CD8-positive, alpha-beta memory T cell (primary cell): ENCODE measurements at regions not wholly inside any gene's neighbourhood (a gene's known extent, or its start where the extent isn't known, plus 50 kb on each side); places are given as distances from the start of the nearest gene placed in this dataset.

Source experiments
- CTCF ChIA-PET: fragments of 350-600 bp; sonication (Branson Sonifier 250); formaldehyde crosslinking; loops from one replicate; lab custom pipeline; 2021; ENCODE audit warnings: antibody characterized with exemption; lab: Charles Lee
- POLR2A ChIA-PET: fragments of 350-600 bp; sonication (Branson Sonifier 250); formaldehyde crosslinking; loops from one replicate; lab custom pipeline; 2021; ENCODE audit warnings: antibody characterized with exemption; lab: Charles Lee
- DNase-seq, 5 donors: peaks; one replicate each; pipeline versions ENCODE4 v3.0.0 to v3.0.0-alpha.2; 2020 to 2022; ENCODE audit warnings: mixed read lengths in 1 of 5
- H3K27ac ChIP-seq: one replicate; pipeline ENCODE4 v1.7.0; 2013; ENCODE audit warnings: low read depth, mild to moderate bottlenecking, low read length, moderate library complexity
- H3K27me3 ChIP-seq: 2 replicates; pipeline ENCODE4 v1.7.0; 2013; ENCODE audit warnings: low read length, mild to moderate bottlenecking; ENCODE audit not compliant: insufficient read depth, poor library complexity, severe bottlenecking
- H3K36me3 ChIP-seq: 2 replicates; pipeline ENCODE4 v1.7.0; 2013; ENCODE audit warnings: mild to moderate bottlenecking, low read length, moderate library complexity; ENCODE audit not compliant: insufficient read depth
- H3K4me1 ChIP-seq: 2 replicates; pipeline ENCODE4 v1.7.0; 2013; ENCODE audit warnings: mild to moderate bottlenecking, low read length, moderate library complexity; ENCODE audit not compliant: insufficient read depth
- H3K4me3 ChIP-seq: 2 replicates; pipeline ENCODE4 v1.7.0; 2013; ENCODE audit warnings: mild to moderate bottlenecking, low read length
- H3K9me3 ChIP-seq: 2 replicates; pipeline ENCODE4 v1.7.0; 2013; ENCODE audit warnings: mild to moderate bottlenecking, low read length
- H3K27ac Mint-ChIP-seq, 8 donors: one replicate each; pipeline ENCODE4 v1.8.0; 2020 to 2021; ENCODE audit warnings: mixed read lengths in 8 of 8, mild to moderate bottlenecking in 6 of 8, inconsistent platforms in 3 of 8, moderate library complexity in 3 of 8
- H3K27me3 Mint-ChIP-seq, 2 donors: one replicate each; pipeline ENCODE4 v1.8.0; 2020 to 2021; ENCODE audit warnings: mixed read lengths in 2 of 2, mild to moderate bottlenecking in 1 of 2, moderate library complexity in 1 of 2
- H3K36me3 Mint-ChIP-seq, 3 donors: one replicate each; pipeline ENCODE4 v1.8.0; 2020 to 2021; ENCODE audit warnings: mixed read lengths in 3 of 3, inconsistent platforms in 1 of 3, mild to moderate bottlenecking in 1 of 3
- H3K4me1 Mint-ChIP-seq, 3 donors: one replicate each; pipeline ENCODE4 v1.8.0; 2020 to 2021; ENCODE audit warnings: mixed read lengths in 3 of 3, inconsistent platforms in 1 of 3, mild to moderate bottlenecking in 1 of 3
- H3K4me3 Mint-ChIP-seq, 7 donors: one replicate each; pipeline ENCODE4 v1.8.0; 2020 to 2021; ENCODE audit warnings: mixed read lengths in 7 of 7, mild to moderate bottlenecking in 6 of 7, moderate library complexity in 4 of 7, inconsistent platforms in 2 of 7
- H3K9me3 Mint-ChIP-seq, 5 donors: one replicate each; pipeline ENCODE4 v1.8.0; 2020 to 2022; ENCODE audit warnings: mixed read lengths in 5 of 5, mild to moderate bottlenecking in 3 of 5, moderate library complexity in 2 of 5, inconsistent platforms in 1 of 5

DNA sequence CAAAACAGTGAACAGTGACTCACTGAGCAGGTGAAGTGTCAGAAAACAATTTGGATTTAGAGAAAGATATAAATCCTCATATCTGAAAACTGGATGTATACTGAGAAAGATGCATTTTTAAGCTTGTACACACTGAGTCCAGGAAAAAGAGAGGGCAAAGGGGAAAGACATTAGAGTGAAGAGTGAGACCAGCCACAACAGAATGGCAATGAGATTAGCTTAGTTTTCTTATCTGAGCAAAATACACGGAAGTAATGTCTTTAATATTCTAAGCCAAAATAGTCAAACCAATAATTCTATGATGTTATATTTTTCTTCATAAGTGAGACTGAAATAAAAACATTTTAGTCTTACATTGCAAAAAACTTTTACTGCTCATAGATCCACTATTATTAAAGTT is 236.0 kb downstream of the SLITRK5 start:
- H3K27ac ChIP-seq, result no peak overlapping the region
- no peaks in the 10 kb centered on the region for H3K9me3 ChIP-seq
- H3K27ac Mint-ChIP-seq, result no peak overlapping the region
- H3K27me3 Mint-ChIP-seq, result no peaks in the 10 kb centered on the region
- DNase-seq, result no peak
- H3K27me3 ChIP-seq, result no peaks in the 10 kb centered on the region
- ChIA-PET POLR2A (no interaction called here), CTCF (no interaction called here)
- H3K36me3 ChIP-seq, result no peaks in the 10 kb centered on the region
- no peaks in the 10 kb centered on the region for H3K36me3 Mint-ChIP-seq
- no peak overlapping the region for H3K4me3 Mint-ChIP-seq
- no peaks in the 10 kb centered on the region for H3K4me1 Mint-ChIP-seq
- H3K4me1 ChIP-seq, result no peaks in the 10 kb centered on the region
- no peak overlapping the region for H3K4me3 ChIP-seq
- peaks cover 0 to 21% (median 3%) of the 10 kb centered on the region in 5 donors for H3K9me3 Mint-ChIP-seq

DNA sequence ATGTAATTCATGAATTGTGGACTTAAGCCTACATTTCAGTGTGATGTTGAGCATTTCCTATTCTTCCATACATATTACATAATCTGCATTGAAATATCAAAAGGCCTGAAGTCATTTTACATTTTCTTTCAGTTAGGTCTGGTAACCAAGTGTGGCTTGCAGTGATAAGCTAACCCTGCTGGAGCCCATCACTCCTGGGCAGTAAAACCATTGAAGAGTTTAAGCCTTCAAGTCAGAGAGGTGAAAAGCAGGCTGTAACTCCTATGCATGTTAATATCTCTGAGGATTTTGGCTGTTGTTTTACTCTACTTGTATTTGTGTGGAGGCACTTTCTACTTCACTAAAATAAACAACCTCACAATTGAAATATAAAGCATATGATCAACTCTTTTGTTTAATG is 248.8 kb downstream of the SLITRK5 start:
- Histone ChIP-seq H3K27me3 (no peaks in the 10 kb centered on the region), H3K4me1 (no peaks in the 10 kb centered on the region), H3K9me3 (no peaks in the 10 kb centered on the region), H3K4me3 (no peak overlapping the region), H3K27ac (no peak overlapping the region), H3K36me3 (no peaks in the 10 kb centered on the region)
- CTCF ChIA-PET, result no interaction called here
- H3K36me3 Mint-ChIP-seq, result no peaks in the 10 kb centered on the region
- POLR2A ChIA-PET, result no interaction called here
- H3K27ac Mint-ChIP-seq, result no peak overlapping the region
- H3K27me3 Mint-ChIP-seq, result no peaks in the 10 kb centered on the region
- peaks cover 0 to 17% (median 11%) of the 10 kb centered on the region in 5 donors for H3K9me3 Mint-ChIP-seq
- H3K4me3 Mint-ChIP-seq, result no peak overlapping the region
- DNase-seq, result no peak
- H3K4me1 Mint-ChIP-seq, result no peaks in the 10 kb centered on the region

DNA sequence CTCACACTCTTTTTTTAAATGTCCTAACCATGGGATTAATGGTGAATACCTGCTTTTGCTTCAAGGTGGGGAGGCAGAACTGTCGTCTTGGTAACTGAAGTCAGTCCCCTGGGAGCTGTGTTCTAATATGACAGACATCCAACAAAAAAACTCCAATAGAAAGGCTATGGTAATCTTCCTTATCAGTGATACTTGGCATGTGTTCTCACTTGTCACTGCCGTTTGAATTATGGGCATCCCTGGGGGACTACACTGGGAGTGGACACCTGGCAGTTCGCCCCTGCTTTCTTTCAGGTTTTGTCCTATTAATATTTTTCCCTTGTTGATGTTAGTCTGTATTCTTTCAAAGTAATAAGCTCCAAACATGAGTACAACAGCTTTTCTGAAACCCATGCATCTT is 252.6 kb downstream of the SLITRK5 start:
- no peak overlapping the region for H3K27ac ChIP-seq
- CTCF ChIA-PET, result no interaction called here
- DNase-seq, result no peak
- no peaks in the 10 kb centered on the region for H3K36me3 ChIP-seq
- no peak overlapping the region for H3K4me3 ChIP-seq
- Mint-ChIP-seq H3K9me3 (peaks cover 0 to 15% (median 7%) of the 10 kb centered on the region in 5 donors), H3K36me3 (no peaks in the 10 kb centered on the region), H3K4me1 (no peaks in the 10 kb centered on the region), H3K27ac (no peak overlapping the region), H3K27me3 (no peaks in the 10 kb centered on the region), H3K4me3 (no peak overlapping the region)
- no peaks in the 10 kb centered on the region for H3K27me3 ChIP-seq
- H3K9me3 ChIP-seq, result no peaks in the 10 kb centered on the region
- no peaks in the 10 kb centered on the region for H3K4me1 ChIP-seq
- POLR2A ChIA-PET, result no interaction called here

- Histone ChIP-seq H3K36me3 (no peaks in the 10 kb centered on the region), H3K27ac (no peak overlapping the region), H3K27me3 (no peaks in the 10 kb centered on the region), H3K9me3 (no peaks in the 10 kb centered on the region), H3K4me3 (no peak overlapping the region), H3K4me1 (no peaks in the 10 kb centered on the region)
- ChIA-PET CTCF (no interaction called here), POLR2A (no interaction called here)
- no peak overlapping the region for H3K27ac Mint-ChIP-seq
- DNase-seq, result no peak
- H3K4me3 Mint-ChIP-seq, result no peak overlapping the region
- H3K36me3 Mint-ChIP-seq, result no peaks in the 10 kb centered on the region
- no peaks in the 10 kb centered on the region for H3K27me3 Mint-ChIP-seq
- H3K4me1 Mint-ChIP-seq, result no peaks in the 10 kb centered on the region
- H3K9me3 Mint-ChIP-seq, result peaks cover 0 to 15% (median 7%) of the 10 kb centered on the region in 5 donors
Observed at GRCh38 chr13:87925006-87925405, 253.8 kb downstream of the SLITRK5 start.

DNA sequence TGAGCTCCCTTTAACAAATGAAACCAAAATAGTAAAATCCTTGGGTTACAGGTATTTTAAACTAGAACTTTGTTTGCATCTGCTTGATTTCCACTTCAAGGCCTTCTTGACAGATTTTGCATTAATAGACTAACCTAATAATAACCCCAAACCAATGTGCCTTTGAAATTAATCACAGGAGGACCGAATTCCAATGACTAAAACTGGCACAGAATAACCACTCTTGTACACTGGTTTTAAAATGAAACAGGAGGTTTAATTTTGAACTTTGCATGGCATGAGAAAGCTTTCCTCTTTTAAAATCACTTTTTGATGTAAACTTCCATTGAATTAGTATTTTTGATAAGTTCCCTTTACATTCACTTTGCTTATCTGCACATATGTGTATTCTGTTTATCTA is 269.6 kb downstream of the SLITRK5 start:
- POLR2A ChIA-PET, result no interaction called here
- no peak overlapping the region for H3K4me3 Mint-ChIP-seq

GRCh38 chr13:87941226-87941625 is 270.1 kb downstream of the SLITRK5 start:
- ChIA-PET CTCF (no interaction called here), POLR2A (no interaction called here)
- Histone ChIP-seq H3K36me3 (no peaks in the 10 kb centered on the region), H3K27ac (no peak overlapping the region), H3K9me3 (no peaks in the 10 kb centered on the region), H3K27me3 (no peaks in the 10 kb centered on the region), H3K4me3 (no peak overlapping the region), H3K4me1 (no peaks in the 10 kb centered on the region)
- Mint-ChIP-seq H3K4me3 (no peak overlapping the region), H3K27ac (no peak overlapping the region), H3K27me3 (no peaks in the 10 kb centered on the region), H3K36me3 (no peaks in the 10 kb centered on the region), H3K4me1 (no peaks in the 10 kb centered on the region), H3K9me3 (peaks cover 0 to 13% (median 5%) of the 10 kb centered on the region in 5 donors)
- DNase-seq, result no peak

More for the DNA sequence above, 269.6 kb downstream of the SLITRK5 start:
- H3K27ac ChIP-seq, result no peak overlapping the region
- peaks cover 0 to 14% (median 5%) of the 10 kb centered on the region in 5 donors for H3K9me3 Mint-ChIP-seq
- H3K4me1 ChIP-seq, result no peaks in the 10 kb centered on the region
- H3K36me3 ChIP-seq, result no peaks in the 10 kb centered on the region
- H3K9me3 ChIP-seq, result no peaks in the 10 kb centered on the region
- H3K27ac Mint-ChIP-seq, result no peak overlapping the region
- H3K27me3 Mint-ChIP-seq, result no peaks in the 10 kb centered on the region
- H3K4me3 ChIP-seq, result no peak overlapping the region
- no peaks in the 10 kb centered on the region for H3K27me3 ChIP-seq
- no peaks in the 10 kb centered on the region for H3K36me3 Mint-ChIP-seq
- H3K4me1 Mint-ChIP-seq, result no peaks in the 10 kb centered on the region
- CTCF ChIA-PET, result no interaction called here
- no peak for DNase-seq

GRCh38 chr13:87942205-87942604 is 271.0 kb downstream of the SLITRK5 start:
- ChIA-PET POLR2A (no interaction called here), CTCF (no interaction called here)
- Histone ChIP-seq H3K27me3 (no peaks in the 10 kb centered on the region), H3K36me3 (no peaks in the 10 kb centered on the region), H3K27ac (no peak overlapping the region), H3K4me1 (no peaks in the 10 kb centered on the region), H3K4me3 (no peak overlapping the region), H3K9me3 (no peaks in the 10 kb centered on the region)
- no peak overlapping the region for H3K4me3 Mint-ChIP-seq
- H3K36me3 Mint-ChIP-seq, result no peaks in the 10 kb centered on the region
- no peak for DNase-seq
- H3K9me3 Mint-ChIP-seq, result peaks cover 0 to 13% (median 5%) of the 10 kb centered on the region in 5 donors
- H3K27ac Mint-ChIP-seq, result no peak overlapping the region
- no peaks in the 10 kb centered on the region for H3K4me1 Mint-ChIP-seq
- no peaks in the 10 kb centered on the region for H3K27me3 Mint-ChIP-seq

- no peaks in the 10 kb centered on the region for H3K36me3 Mint-ChIP-seq
- Histone ChIP-seq H3K4me3 (no peak overlapping the region), H3K27me3 (no peaks in the 10 kb centered on the region), H3K9me3 (no peaks in the 10 kb centered on the region), H3K4me1 (no peaks in the 10 kb centered on the region), H3K27ac (no peak overlapping the region), H3K36me3 (no peaks in the 10 kb centered on the region)
- H3K9me3 Mint-ChIP-seq, result peaks cover 0 to 13% (median 5%) of the 10 kb centered on the region in 5 donors
- no peak overlapping the region for H3K4me3 Mint-ChIP-seq
- no peaks in the 10 kb centered on the region for H3K27me3 Mint-ChIP-seq
- DNase-seq, result no peak
- H3K27ac Mint-ChIP-seq, result no peak overlapping the region
- ChIA-PET CTCF (no interaction called here), POLR2A (no interaction called here)
- no peaks in the 10 kb centered on the region for H3K4me1 Mint-ChIP-seq
Observed at GRCh38 chr13:87944038-87944437, 272.9 kb downstream of the SLITRK5 start.

DNA sequence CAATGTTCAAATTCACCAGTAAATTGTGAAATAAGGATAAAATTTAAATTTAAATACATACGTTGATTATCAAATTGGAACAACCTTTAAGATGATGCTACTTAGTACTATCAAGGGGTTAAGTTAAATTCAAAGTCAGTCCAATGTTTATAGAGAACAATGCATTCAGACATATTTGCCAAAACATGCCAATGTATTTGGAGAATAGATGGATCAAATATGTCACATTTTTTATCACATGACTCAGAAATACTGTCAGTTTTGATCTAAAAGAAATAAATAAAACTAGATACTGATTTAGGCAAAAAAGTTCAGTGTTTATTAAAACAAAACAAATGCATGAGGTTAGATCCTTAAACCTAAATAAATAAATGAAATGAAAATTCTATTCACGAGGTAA is 281.2 kb downstream of the SLITRK5 start:
- no peaks in the 10 kb centered on the region for H3K27me3 ChIP-seq
- H3K9me3 Mint-ChIP-seq, result peaks cover 0 to 4% (median 0%) of the 10 kb centered on the region in 5 donors

More for the DNA sequence above, 281.2 kb downstream of the SLITRK5 start:
- no peak overlapping the region for H3K27ac ChIP-seq
- H3K27ac Mint-ChIP-seq, result no peak overlapping the region
- ChIA-PET POLR2A (no interaction called here), CTCF (no interaction called here)
- no peaks in the 10 kb centered on the region for H3K27me3 Mint-ChIP-seq
- no peaks in the 10 kb centered on the region for H3K36me3 ChIP-seq
- no peaks in the 10 kb centered on the region for H3K4me1 ChIP-seq
- H3K36me3 Mint-ChIP-seq, result no peaks in the 10 kb centered on the region
- H3K4me1 Mint-ChIP-seq, result no peaks in the 10 kb centered on the region
- no peaks in the 10 kb centered on the region for H3K9me3 ChIP-seq
- no peak overlapping the region for H3K4me3 ChIP-seq
- no peak for DNase-seq
- H3K4me3 Mint-ChIP-seq, result no peak overlapping the region
